Keratinocyte (primary cell): ENCODE measurements at regions not wholly inside any gene's neighbourhood (a gene's known extent, or its start where the extent isn't known, plus 50 kb on each side); places are given as distances from the start of the nearest gene placed in this dataset.

Experiments used
- DNase-seq: peaks from one replicate; pipeline ENCODE4 v3.0.0-alpha.2; 2011; ENCODE audit warnings: low read depth, missing footprints, low spot score
- FAIRE-seq: peaks from 2 replicates; lab custom pipeline; 2011; peaks lifted over from hg19 to GRCh38; lab: Jason Lieb, UNC
- H2AFZ ChIP-seq: 2 replicates; pipeline ENCODE4 v1.6.0; 2012; ENCODE audit warnings: low read length, control low read depth, inconsistent platforms; ENCODE audit not compliant: control insufficient read depth
- H3K27ac ChIP-seq: 2 replicates; pipeline ENCODE4 v1.5.1; 2011; ENCODE audit warnings: low read length; ENCODE audit not compliant: control insufficient read depth, insufficient read depth
- H3K27me3 ChIP-seq: 3 replicates; pipeline ENCODE4 v1.6.0; 2011; ENCODE audit warnings: low read length; ENCODE audit not compliant: control insufficient read depth, insufficient read depth; ENCODE audit errors: extremely low read depth
- H3K36me3 ChIP-seq, 2 experiments: 2 replicates in 1 of 2; 3 replicates in 1 of 2; pipeline ENCODE4 v1.5.1; 2011; ENCODE audit warnings: low read length in 2 of 2, mild to moderate bottlenecking in 1 of 2; ENCODE audit not compliant: control insufficient read depth in 2 of 2, insufficient read depth in 2 of 2; ENCODE audit errors: extremely low read depth in 1 of 2
- H3K4me1 ChIP-seq: 3 replicates; pipeline ENCODE4 v1.5.1; 2011; ENCODE audit warnings: low read length; ENCODE audit not compliant: control insufficient read depth, insufficient read depth; ENCODE audit errors: extremely low read depth
- H3K4me2 ChIP-seq: 3 replicates; pipeline ENCODE4 v1.6.0; 2011; ENCODE audit warnings: low read depth, low read length; ENCODE audit not compliant: control insufficient read depth, insufficient read depth; ENCODE audit errors: extremely low read depth
- H3K4me3 ChIP-seq, 3 experiments: fragments of 200-600 bp in 1 of 3; sonication (generic) in 1 of 3; 2 replicates in 2 of 3; 3 replicates in 1 of 3; pipeline ENCODE4 v1.5.1; 2011 to 2016; ENCODE audit warnings: low read length in 3 of 3, mild to moderate bottlenecking in 3 of 3, control low read depth in 2 of 3, inconsistent platforms in 1 of 3, low read depth in 1 of 3, mixed read lengths in 1 of 3, mixed run types in 1 of 3, moderate library complexity in 1 of 3; ENCODE audit not compliant: control insufficient read depth in 2 of 3, insufficient read depth in 2 of 3; ENCODE audit errors: extremely low read depth in 1 of 3
- H3K79me2 ChIP-seq: 2 replicates; pipeline ENCODE4 v1.6.0; 2012; ENCODE audit warnings: low read length; ENCODE audit not compliant: control insufficient read depth, insufficient read depth
- H3K9ac ChIP-seq: 3 replicates; pipeline ENCODE4 v1.6.0; 2011; ENCODE audit warnings: low read length; ENCODE audit not compliant: control insufficient read depth, insufficient read depth; ENCODE audit errors: extremely low read depth
- H3K9me1 ChIP-seq: 3 replicates; pipeline ENCODE4 v1.6.0; 2011; ENCODE audit warnings: low read length; ENCODE audit not compliant: control insufficient read depth, insufficient read depth; ENCODE audit errors: extremely low read depth
- H3K9me3 ChIP-seq: 2 replicates; pipeline ENCODE4 v1.5.1; 2012; ENCODE audit warnings: low read depth, low read length; ENCODE audit not compliant: control insufficient read depth
- H4K20me1 ChIP-seq: 3 replicates; pipeline ENCODE4 v1.6.0; 2011; ENCODE audit warnings: low read length; ENCODE audit not compliant: control insufficient read depth, insufficient read depth; ENCODE audit errors: extremely low read depth
- CTCF ChIP-seq, 3 experiments: IDR thresholded peaks in 1 of 3; conservative IDR thresholded peaks in 1 of 3; optimal IDR thresholded peaks in 1 of 3; 2 replicates in 2 of 3; 3 replicates in 1 of 3; pipeline versions ENCODE3 to v1.5.1; 2011; ENCODE audit warnings: low read length in 3 of 3, mild to moderate bottlenecking in 3 of 3, moderate library complexity in 2 of 3, control low read depth in 1 of 3, inconsistent platforms in 1 of 3; ENCODE audit not compliant: insufficient read depth in 2 of 3; ENCODE audit errors: extremely low read depth in 1 of 3
- EZH2 ChIP-seq: IDR thresholded peaks from one replicate; pipeline ENCODE4 v1.6.1; 2012; ENCODE audit warnings: inconsistent platforms, mild to moderate bottlenecking, low read length, moderate library complexity
- dilution Hi-C: fragments of 300-500 bp; cut with MboI; formaldehyde crosslinking; loops from one replicate; pipeline ENCODE4 v1.7.0; 2020; ENCODE audit warnings: low sequenced_read_pairs; ENCODE audit not compliant: extremely low pct_ligation_motif_present

DNA sequence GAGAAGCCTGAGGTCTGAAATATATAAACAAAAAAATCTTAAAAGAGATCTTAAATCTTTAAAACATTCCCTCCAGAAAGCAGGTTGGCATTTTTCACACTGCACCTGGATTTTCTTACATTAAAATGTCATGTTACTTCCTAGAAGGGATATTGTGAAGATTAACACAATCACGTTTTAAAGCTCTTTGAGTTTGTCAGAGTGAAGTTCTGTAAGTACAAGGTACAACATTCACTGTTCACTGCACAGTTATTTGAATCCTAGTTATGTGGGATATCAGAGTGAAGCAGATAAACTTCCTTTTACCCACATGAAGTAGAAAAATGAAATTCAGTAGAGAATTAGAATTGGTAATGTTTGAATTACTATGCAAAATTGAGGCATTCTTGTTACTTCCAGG, 353.6 kb upstream of the RGMB start:
- no peak overlapping the region for H3K4me3 ChIP-seq
- DNase-seq (no peak), FAIRE-seq (no peak)
- TF ChIP-seq EZH2 (no peak), CTCF (optimal IDR thresholded peaks at IDR 0.05 in 1 of 3, IDR thresholded peaks at IDR 0.05 in 1 of 3, conservative IDR thresholded peaks at IDR 0.05 in 1 of 3; ENCODE audit: extremely low read depth in 1 of 3, insufficient read depth in 2 of 3, low read length in 3 of 3) (no peak)
- H3K9me3 ChIP-seq: no peaks in the 10 kb centered on the region
- H2AFZ ChIP-seq: no peak overlapping the region
- H3K27me3 ChIP-seq: no peaks in the 10 kb centered on the region
- no peak overlapping the region for H3K9ac ChIP-seq
- H3K4me2 ChIP-seq: no peak overlapping the region
- peaks cover 26% of the 10 kb centered on the region for H3K4me1 ChIP-seq
- dilution Hi-C loops: no loop called here
- H3K36me3 ChIP-seq: no peaks in the 10 kb centered on the region
- no peaks in the 10 kb centered on the region for H4K20me1 ChIP-seq
- no peaks in the 10 kb centered on the region for H3K79me2 ChIP-seq
- no peaks in the 10 kb centered on the region for H3K9me1 ChIP-seq
- H3K27ac ChIP-seq: no peak overlapping the region

- Histone ChIP-seq H3K9ac (no peak overlapping the region), H3K9me3 (no peaks in the 10 kb centered on the region), H3K27ac (no peak overlapping the region), H4K20me1 (no peaks in the 10 kb centered on the region), H3K4me2 (no peak overlapping the region), H3K9me1 (no peaks in the 10 kb centered on the region), H3K79me2 (no peaks in the 10 kb centered on the region), H3K4me3 (no peak overlapping the region), H3K4me1 (no peaks in the 10 kb centered on the region), H2AFZ (no peak overlapping the region), H3K36me3 (no peaks in the 10 kb centered on the region), H3K27me3 (no peaks in the 10 kb centered on the region)
- DNase-seq: no peak
- TF ChIP-seq EZH2: no peak
- TF ChIP-seq CTCF (optimal IDR thresholded peaks at IDR 0.05 in 1 of 3, IDR thresholded peaks at IDR 0.05 in 1 of 3, conservative IDR thresholded peaks at IDR 0.05 in 1 of 3; ENCODE audit: extremely low read depth in 1 of 3, insufficient read depth in 2 of 3, low read length in 3 of 3): no peak
- no peak for FAIRE-seq
- dilution Hi-C loops: loop anchor here (25.0 kb wide), 1 partner anchor 337 kb away; the partner anchor contains the start of gene RGMB
Observed at GRCh38 chr5:98424681-98425450, 348.6 kb upstream of the RGMB start.
